GM12874 (cell line): ENCODE measurements at regions not wholly inside any gene's neighbourhood (a gene's known extent, or its start where the extent isn't known, plus 50 kb on each side); places are given as distances from the start of the nearest gene placed in this dataset.

Experiments
- TF ChIP-seq, protein P1 (sequence below): IDR thresholded peaks from 2 replicates; pipeline ENCODE4 v1.5.1; 2011; ENCODE audit warnings: low read depth, mild to moderate bottlenecking, control low read depth, low read length, moderate library complexity; ENCODE audit not compliant: insufficient read depth

DNA sequence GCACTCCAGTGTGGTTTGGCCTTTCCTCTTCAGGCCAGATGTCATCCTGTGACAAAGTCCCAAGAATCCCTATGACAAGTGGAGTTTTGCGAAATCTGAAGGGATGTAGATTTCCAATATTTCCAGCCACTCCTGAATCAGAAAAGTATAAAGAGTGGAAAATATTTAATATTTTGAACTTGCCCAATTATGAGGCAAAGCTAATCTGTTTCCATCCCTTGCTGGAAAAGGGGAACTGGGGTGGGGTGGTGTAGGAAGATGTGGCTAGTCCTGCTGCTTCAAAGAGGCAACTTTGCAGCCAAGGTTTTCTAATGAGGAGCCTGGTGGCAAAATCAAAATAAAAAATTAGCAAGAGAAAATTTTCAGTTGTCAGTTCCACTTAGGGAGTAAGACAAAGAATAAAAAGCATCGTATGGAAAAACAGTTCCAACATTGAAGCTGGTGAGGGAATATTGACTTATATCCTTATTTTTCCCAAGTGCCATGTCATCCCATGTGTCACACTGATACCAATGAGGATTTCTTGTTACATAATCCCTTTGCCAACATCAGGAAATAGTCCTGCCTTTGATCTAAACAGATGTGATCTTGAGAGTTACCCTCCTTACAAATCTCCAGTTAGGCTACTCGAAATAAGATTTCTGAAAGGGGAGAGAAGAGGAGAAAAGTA lies 480.0 kb upstream of the JARID2 start:
- TF ChIP-seq, protein P1, sequence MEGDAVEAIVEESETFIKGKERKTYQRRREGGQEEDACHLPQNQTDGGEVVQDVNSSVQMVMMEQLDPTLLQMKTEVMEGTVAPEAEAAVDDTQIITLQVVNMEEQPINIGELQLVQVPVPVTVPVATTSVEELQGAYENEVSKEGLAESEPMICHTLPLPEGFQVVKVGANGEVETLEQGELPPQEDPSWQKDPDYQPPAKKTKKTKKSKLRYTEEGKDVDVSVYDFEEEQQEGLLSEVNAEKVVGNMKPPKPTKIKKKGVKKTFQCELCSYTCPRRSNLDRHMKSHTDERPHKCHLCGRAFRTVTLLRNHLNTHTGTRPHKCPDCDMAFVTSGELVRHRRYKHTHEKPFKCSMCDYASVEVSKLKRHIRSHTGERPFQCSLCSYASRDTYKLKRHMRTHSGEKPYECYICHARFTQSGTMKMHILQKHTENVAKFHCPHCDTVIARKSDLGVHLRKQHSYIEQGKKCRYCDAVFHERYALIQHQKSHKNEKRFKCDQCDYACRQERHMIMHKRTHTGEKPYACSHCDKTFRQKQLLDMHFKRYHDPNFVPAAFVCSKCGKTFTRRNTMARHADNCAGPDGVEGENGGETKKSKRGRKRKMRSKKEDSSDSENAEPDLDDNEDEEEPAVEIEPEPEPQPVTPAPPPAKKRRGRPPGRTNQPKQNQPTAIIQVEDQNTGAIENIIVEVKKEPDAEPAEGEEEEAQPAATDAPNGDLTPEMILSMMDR = no peak

DNA sequence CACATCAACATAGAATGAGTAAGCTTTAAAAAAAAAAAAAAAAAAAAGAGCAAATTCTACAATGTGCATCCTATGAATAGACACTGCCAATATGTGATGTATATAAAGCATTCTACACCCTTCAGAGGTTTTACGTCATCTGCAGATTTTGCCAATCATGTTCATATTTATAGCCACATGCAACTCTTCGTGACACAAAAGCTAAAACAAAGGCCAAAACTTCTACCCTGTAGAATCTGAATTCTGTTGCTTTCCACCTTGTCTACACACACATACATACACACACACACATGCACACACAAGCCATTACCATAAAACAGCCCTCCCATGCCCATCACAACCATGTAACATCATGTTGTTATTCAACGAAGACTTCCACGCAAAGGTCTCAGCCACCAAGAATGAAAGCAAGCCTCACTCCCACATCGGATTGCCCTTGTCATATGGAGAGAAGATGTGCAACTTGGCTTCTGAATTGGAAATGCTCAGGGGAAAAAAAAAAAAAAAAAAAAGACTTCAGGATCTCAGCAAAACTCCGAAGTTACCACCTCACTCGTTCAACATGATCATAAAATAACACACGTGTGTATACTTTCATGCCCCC lies 479.4 kb upstream of the JARID2 start:
- TF ChIP-seq, protein P1 = no peak

DNA sequence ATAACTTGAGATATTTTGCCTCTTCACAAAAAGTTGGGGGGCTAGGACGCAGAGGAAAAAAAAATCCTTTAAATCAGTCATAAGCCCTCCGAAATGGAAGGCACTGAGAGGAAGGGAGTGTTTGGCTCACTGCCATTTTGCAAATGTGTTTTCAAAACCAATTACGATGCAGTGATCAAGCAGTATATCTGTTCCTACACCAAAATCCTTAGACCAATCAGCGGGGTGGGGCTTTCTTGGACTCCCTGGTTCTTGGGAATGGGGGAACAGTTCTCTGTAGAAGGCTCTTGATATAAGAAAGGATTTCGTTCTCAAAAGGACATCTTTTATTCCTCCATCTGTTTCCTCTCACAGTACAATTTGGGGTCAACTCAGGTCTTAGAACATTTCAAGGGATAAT lies 478.6 kb upstream of the JARID2 start:
- TF ChIP-seq, protein P1 = no peak

DNA sequence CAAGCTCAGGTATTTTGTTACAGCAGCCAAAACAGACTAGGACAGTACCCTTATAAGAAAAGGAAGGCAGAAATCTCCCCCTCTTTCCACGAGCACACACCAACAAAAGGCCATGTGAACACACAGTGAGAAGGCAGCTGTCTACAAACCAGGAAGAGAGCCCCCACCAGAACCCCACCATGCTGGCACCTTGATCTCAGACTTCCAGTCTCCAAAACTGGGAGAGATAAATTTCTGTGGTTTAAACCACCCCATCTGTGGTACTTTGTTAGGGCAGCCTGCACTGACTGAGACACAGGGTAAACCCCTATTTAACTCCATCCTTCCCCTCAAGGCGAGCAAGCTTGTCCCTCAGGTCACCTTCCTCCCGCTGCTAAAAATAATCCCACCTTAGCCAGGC lies 475.8 kb upstream of the JARID2 start:
- TF ChIP-seq, protein P1 = no peak

DNA sequence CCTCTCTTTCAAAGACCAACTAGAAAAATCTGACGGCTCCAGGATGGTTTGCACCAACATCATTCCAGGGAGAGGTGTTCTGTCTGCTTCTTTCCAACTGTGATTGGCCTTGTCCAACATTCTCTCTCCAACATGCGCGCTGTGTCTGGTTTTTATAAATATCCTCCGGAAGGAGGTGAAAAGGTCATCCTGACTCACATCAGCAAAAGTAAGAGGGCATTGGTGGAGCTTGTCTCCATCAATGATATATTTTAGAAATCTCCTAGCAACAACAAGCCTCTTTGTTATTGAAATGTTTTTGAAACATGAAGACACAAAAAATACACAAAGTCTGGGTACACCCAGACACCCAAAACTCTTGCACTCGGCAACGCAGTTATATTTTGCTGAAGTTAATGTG lies 475.3 kb upstream of the JARID2 start:
- TF ChIP-seq, protein P1 = no peak

DNA sequence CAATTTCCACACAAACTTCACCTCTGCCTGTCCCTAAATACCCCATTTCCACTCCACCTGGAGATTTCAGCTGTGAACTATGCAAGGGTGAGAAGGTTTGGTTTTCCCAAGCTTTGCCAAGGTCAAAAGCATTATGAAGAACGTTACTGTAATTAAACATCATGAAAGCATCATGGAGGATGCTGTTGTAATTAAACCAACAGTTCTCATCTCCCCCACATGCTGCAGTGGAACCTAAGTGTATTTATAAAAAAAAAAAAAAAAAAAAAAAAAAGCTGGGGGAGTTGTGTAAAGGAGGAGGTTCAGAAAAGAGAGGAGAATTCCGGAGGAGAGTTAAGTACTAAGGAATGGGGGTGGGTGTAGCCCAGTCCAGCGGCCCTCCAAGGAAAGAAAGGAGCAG lies 474.9 kb upstream of the JARID2 start:
- TF ChIP-seq, protein P1 = no peak

DNA sequence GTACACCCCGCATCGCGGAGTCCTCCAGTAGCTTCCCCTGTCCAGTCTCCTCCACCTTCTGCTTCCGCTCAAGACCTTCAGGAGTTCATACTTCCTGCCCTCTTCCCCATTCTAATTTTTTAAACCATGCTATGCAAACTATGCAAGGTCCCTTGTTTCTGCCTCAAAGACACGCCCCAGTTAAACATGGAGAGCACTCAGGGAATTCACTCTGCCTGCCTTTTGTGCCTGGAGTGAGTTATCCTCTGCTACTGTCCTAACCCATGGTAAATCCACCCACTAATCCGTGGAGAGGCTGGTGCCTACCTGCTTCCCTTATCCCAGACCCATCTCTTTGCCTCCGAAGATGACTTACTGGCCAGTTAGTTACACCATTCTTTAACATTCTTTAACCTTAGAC lies 473.7 kb upstream of the JARID2 start:
- TF ChIP-seq, protein P1 = no peak

DNA sequence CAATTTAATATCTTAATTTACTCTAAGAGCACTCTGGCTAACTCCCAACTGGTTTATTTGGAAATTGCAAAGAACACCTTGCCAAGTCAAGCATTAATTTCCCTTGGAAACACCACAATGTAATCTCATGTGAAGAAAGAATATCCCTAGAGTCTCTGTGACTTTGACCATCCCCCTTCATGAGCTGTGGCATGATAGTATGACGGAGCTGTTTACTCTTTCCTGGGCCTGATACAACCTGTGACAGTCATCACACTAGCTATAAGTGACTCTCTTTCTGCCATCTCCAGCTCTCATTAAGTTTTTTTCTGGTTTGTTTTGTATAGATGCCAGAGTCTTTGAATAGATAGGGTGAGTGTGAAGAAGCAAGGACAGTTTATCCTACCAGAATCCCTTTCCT lies 470.3 kb upstream of the JARID2 start:
- TF ChIP-seq, protein P1 = no peak
